ENCODE measurements at regions not wholly inside any gene's neighbourhood (a gene's known extent, or its start where the extent isn't known, plus 50 kb on each side); places are given as distances from the start of the nearest gene placed in this dataset.

DNA sequence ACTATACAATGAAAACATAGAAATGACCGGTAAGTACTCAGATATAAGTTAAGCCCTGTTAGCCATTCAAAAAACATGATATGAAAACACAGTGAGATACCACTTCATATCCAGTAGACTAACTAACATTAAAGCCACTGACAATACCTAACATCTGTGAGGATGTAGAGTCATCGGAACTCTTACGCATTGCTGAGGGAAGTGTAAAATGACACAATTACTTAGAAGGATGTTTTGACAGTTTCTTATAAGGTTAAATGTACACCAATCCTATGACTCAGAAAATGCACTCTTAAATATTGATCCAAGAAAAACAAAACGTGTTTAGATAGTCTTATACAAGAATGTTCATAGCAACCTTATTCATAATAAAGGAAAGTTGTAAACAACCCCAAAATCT, 782.9 kb downstream of the BCL11B start:
- DNase-seq (ENCODE audit: low read depth): no peak

- DNase-seq (ENCODE audit: low read depth): no peak
Measured at GRCh38 chr14:98494582-98494981, 777.4 kb downstream of the BCL11B start.

- DNase-seq (ENCODE audit: low read depth): no peak
Measured at GRCh38 chr14:98498019-98498885, 773.7 kb downstream of the BCL11B start.

DNA sequence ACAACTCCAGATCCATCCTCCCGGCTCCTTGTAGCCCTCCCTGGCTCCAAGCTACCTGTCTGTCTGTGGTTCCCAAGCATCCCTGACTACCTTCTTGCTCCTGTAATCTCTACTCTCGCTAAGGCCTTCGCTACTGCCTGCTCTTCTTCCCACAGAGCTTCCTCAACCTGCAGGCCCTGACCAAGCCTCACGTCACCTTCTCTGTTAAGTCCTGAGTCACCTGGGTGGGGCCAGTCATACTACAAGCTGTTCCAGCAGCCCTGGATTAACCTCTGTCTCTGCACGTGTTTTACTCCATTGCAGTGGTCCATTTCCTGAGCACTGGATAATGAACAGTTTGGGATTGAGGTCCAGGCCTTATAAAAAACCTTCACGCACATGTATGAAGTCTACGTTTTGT, 770.7 kb downstream of the BCL11B start:
- DNase-seq (ENCODE audit: low read depth): no peak

GRCh38 chr14:98501836-98502235, 770.2 kb downstream of the BCL11B start:
- DNase-seq (ENCODE audit: low read depth): no peak

GRCh38 chr14:98503086-98503815, 768.7 kb downstream of the BCL11B start:
- DNase-seq (ENCODE audit: low read depth): no peak

- no peak for DNase-seq (ENCODE audit: low read depth)
Measured at GRCh38 chr14:98507264-98507663, 764.7 kb downstream of the BCL11B start.

DNA sequence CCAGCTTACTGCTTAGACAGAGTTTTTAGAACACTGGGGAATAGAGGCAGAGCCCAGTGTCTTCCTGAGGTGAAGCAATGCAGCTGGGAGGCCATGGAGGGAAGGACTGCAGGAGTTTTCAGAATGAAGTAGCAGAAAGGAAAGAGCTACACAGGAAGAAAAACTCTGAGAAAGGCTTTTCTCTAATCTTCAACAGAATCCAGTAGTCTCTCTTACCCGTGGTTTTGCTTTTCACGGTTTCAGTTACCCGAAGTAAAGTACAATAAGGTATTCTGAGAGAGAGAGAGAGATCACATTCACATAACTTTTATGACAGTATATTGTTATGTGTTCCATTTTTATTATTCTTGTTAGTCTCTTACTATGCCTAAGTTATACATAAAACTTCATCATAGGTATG, 761.6 kb downstream of the BCL11B start:
- DNase-seq (ENCODE audit: low read depth): no peak

GRCh38 chr14:98512501-98513251, 759.3 kb downstream of the BCL11B start:
- no peak for DNase-seq (ENCODE audit: low read depth)

DNA sequence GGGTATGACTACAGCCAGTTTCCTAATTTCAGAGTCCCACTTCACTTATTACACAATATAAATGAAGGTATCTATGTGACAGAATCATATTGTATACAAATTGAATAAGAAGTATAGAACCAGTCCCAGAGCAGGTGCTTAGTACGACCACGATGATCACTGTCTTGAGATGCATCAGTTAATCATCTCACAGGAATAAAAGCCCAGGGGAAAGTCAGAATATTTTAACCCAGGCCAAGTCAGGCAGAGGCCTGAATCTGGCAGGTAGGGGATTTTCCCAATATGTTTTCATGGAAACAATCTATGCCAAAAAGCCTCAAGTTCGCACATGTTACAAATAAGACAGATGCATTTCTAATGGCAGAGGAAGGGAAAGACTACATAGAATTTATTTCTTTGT, 758.4 kb downstream of the BCL11B start:
- DNase-seq (ENCODE audit: low read depth): no peak

- DNase-seq (ENCODE audit: low read depth): no peak
Measured at GRCh38 chr14:98514016-98514415, 758.0 kb downstream of the BCL11B start.

- no peak for DNase-seq (ENCODE audit: low read depth)
Measured at GRCh38 chr14:98536256-98536655, 735.7 kb downstream of the BCL11B start.

- no peak for DNase-seq (ENCODE audit: low read depth)
Measured at GRCh38 chr14:98542316-98542715, 729.7 kb downstream of the BCL11B start.

DNA sequence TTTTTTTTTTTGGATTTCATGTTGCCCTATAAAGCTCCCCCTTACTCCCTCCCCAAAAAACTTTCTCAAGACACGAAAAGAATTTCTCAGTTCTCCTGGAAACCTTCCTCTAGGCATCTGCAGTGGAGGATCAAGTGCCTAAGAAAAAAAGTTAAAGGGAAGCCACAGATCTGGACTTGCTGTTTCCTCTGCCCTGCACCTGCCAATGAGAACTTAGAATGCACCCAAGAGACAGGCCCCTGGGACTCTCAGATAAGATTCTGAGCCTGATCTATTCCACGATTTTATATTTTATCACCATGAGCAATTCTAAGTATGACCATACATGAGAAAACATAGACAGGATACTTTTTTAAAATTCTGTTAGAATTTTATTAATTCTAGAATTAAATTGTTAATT, 728.9 kb downstream of the BCL11B start:
- no peak for DNase-seq (ENCODE audit: low read depth)

- DNase-seq (ENCODE audit: low read depth): no peak
Measured at GRCh38 chr14:98544174-98544573, 727.8 kb downstream of the BCL11B start.

DNA sequence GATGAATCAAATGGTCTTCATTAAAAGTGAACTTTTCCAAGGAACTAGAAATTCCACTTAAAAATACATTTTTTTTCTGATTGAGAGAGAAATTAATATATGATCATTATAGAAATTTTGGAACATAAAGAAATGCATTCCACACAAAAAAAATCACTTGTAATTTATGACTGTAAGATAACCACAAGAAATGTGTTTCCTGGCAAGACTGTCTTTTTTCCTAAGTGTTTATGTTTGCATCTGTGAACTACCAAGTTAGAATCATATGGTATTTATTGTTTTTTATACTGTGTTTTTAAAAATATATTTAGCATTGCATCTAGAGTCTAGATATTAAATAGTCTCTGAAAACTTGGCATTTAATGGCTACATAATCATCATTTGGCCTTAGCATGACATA, 726.8 kb downstream of the BCL11B start:
- no peak for DNase-seq (ENCODE audit: low read depth)

GRCh38 chr14:98548071-98548686, 723.8 kb downstream of the BCL11B start:
- no peak for DNase-seq (ENCODE audit: low read depth)

- DNase-seq (ENCODE audit: low read depth): no peak
Measured at GRCh38 chr14:98551028-98551427, 721.0 kb downstream of the BCL11B start.

DNA sequence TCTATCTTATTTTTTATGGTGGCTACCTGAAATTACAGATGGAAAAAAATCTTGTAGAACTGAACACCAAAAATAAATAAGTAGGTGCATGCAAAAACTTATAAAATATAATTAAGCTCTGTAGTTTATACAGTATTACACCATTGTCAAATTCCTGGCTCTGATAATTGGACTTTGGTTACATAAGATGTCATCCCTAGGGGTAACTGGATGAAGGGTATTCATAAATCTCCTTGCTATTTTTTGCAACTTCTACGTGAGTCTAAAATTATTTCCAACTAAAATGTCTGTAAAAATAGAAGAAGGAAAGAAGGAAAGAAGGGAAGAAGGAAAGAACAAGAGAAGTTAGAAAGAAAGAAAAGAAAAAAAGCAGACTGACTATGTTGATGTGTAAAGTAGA, 716.6 kb downstream of the BCL11B start:
- DNase-seq (ENCODE audit: low read depth): no peak

- DNase-seq (ENCODE audit: low read depth): no peak
Measured at GRCh38 chr14:98564006-98564405, 708.0 kb downstream of the BCL11B start.

DNA sequence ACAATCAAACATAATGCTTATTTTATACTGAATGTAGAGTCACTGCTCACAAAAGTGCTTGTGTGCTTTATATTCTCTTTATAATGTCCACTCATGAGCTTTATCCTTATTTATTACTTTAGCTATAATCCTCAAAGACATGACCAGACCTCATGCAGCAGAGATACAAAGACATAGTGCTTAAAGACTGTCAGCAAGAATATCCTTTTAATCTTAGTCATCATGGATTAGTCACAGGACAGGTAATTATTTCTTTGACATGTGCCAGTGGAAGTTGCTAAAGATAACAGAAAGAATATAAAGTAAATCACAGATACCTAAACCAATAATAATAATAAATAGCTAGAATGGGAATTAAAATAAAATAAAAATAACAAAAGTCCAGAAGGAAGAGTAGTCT, 707.5 kb downstream of the BCL11B start:
- DNase-seq (ENCODE audit: low read depth): no peak

DNA sequence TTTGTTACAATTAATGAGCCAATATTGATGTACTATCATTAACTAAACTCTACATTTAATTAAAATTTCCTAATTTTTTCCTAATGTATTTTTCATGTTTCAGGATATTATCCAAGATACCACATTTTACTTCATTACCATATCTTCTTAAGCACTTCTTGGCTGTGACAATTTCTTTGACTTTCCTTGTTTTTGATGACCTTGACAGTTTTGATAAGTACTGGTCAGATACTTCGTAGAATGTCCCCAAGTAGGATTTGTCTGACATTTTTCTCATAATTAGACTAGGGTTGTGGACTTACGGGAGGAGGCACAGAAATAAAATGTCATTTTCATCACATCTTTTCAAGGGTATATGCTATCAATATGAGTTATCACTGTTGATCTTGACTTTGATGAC, 700.9 kb downstream of the BCL11B start:
- DNase-seq (ENCODE audit: low read depth): no peak

Measured in fibroblast of gingiva (primary cell).